ENCODE measurements at regions not wholly inside any gene's neighbourhood (a gene's known extent, or its start where the extent isn't known, plus 50 kb on each side); places are given as distances from the start of the nearest gene placed in this dataset.

DNA sequence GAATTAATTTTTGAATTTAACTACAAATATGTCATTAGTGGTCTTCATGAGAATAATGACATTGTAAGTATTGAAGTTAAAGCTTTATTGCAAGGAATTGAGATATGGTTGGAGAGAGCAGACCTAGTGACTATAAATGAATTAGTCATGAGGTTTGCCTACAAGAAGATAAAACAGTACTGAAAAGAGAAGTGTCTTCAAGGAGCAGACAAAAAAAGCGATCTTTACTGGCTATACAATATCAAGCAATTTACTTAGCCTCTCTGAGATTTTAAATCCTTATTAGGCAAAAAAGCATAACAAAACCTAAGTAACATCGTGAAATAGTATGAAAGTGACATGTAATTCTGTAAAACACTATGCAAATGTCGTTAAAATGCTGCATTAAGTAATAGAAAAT lies 435.1 kb upstream of the PCDH20 start:
- no peak for TF ChIP-seq EGR1 (IDR thresholded peaks at IDR 0.05)
- no peak for TF ChIP-seq NFIC (IDR thresholded peaks at IDR 0.05)
- TF ChIP-seq TAF1 (IDR thresholded peaks at IDR 0.05; ENCODE audit: low read depth) = no peak
- TF ChIP-seq, protein P1, sequence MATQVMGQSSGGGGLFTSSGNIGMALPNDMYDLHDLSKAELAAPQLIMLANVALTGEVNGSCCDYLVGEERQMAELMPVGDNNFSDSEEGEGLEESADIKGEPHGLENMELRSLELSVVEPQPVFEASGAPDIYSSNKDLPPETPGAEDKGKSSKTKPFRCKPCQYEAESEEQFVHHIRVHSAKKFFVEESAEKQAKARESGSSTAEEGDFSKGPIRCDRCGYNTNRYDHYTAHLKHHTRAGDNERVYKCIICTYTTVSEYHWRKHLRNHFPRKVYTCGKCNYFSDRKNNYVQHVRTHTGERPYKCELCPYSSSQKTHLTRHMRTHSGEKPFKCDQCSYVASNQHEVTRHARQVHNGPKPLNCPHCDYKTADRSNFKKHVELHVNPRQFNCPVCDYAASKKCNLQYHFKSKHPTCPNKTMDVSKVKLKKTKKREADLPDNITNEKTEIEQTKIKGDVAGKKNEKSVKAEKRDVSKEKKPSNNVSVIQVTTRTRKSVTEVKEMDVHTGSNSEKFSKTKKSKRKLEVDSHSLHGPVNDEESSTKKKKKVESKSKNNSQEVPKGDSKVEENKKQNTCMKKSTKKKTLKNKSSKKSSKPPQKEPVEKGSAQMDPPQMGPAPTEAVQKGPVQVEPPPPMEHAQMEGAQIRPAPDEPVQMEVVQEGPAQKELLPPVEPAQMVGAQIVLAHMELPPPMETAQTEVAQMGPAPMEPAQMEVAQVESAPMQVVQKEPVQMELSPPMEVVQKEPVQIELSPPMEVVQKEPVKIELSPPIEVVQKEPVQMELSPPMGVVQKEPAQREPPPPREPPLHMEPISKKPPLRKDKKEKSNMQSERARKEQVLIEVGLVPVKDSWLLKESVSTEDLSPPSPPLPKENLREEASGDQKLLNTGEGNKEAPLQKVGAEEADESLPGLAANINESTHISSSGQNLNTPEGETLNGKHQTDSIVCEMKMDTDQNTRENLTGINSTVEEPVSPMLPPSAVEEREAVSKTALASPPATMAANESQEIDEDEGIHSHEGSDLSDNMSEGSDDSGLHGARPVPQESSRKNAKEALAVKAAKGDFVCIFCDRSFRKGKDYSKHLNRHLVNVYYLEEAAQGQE (IDR thresholded peaks at IDR 0.05; ENCODE audit: low read depth) = no peak
- TF ChIP-seq CEBPB (IDR thresholded peaks at IDR 0.05) = no peak
- no peak for TF ChIP-seq EP300 (IDR thresholded peaks at IDR 0.05; ENCODE audit: borderline replicate concordance)
- no peak for TF ChIP-seq CREB1 (IDR thresholded peaks at IDR 0.05; ENCODE audit: low read depth)
- TF ChIP-seq YY1 (IDR thresholded peaks at IDR 0.05; ENCODE audit: low read depth) = no peak
- TF ChIP-seq RAD21 (IDR thresholded peaks at IDR 0.05; ENCODE audit: low read depth) = no peak
- TF ChIP-seq ZBTB7A (IDR thresholded peaks at IDR 0.05; ENCODE audit: low read depth) = no peak
- TF ChIP-seq, protein P2, sequence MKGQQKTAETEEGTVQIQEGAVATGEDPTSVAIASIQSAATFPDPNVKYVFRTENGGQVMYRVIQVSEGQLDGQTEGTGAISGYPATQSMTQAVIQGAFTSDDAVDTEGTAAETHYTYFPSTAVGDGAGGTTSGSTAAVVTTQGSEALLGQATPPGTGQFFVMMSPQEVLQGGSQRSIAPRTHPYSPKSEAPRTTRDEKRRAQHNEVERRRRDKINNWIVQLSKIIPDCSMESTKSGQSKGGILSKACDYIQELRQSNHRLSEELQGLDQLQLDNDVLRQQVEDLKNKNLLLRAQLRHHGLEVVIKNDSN (IDR thresholded peaks at IDR 0.05) = no peak
- no peak for TF ChIP-seq TEAD4 (IDR thresholded peaks at IDR 0.05)
- no peak for TF ChIP-seq FOXM1 (IDR thresholded peaks at IDR 0.05; ENCODE audit: borderline replicate concordance, low read depth)
